ENCODE measurements at regions not wholly inside any gene's neighbourhood (a gene's known extent, or its start where the extent isn't known, plus 50 kb on each side); places are given as distances from the start of the nearest gene placed in this dataset.

DNA sequence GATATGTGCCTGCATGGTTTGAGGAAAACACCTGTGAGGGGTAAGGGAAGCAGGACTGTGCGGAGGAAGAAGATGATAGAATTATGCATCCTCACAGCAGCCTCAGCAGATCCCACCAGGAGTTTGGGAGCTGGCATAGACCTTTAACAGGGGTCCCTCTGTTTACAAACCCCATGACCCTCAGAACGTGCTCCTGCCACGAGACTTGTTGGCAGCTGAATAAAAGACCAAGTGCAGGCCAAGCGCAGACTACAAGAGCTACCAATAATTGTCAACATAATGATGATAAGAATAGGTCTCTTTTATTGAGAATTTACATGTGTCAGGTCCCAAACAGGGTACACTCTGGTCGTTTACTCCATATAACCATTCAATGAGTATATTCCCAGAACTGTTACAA lies 236.0 kb downstream of the MED10 start:
- intact Hi-C loops (cut with DNase I) = no loop called here
- Histone ChIP-seq H3K4me3 (no peak overlapping the region), H3K9me3 (no peaks in the 10 kb centered on the region), H3K4me1 (replicated peaks) (no peaks in the 10 kb centered on the region), H3K27ac (no peak overlapping the region), H3K36me3 (no peaks in the 10 kb centered on the region), H3K27me3 (replicated peaks; ENCODE audit: insufficient read depth) (no peaks in the 10 kb centered on the region)
- WGBS = 61% methylated on average over 5 of the region's 5 CpGs
- no peak for DNase-seq (ENCODE audit: low spot score)
- TF ChIP-seq POLR2AphosphoS5 (IDR thresholded peaks at IDR 0.05) (no peak), CTCF (IDR thresholded peaks at IDR 0.05) (no peak), POLR2A (IDR thresholded peaks at IDR 0.05) (no peak)

- no peaks in the 10 kb centered on the region for H3K27me3 ChIP-seq (replicated peaks; ENCODE audit: insufficient read depth)
- no peak overlapping the region for H3K4me3 ChIP-seq
- intact Hi-C loops (cut with DNase I) = no loop called here
- H3K27ac ChIP-seq = no peak overlapping the region
- no peaks in the 10 kb centered on the region for H3K4me1 ChIP-seq (replicated peaks)
- TF ChIP-seq POLR2AphosphoS5 (IDR thresholded peaks at IDR 0.05) (no peak), CTCF (IDR thresholded peaks at IDR 0.05) (no peak), POLR2A (IDR thresholded peaks at IDR 0.05) (no peak)
- 45% methylated on average over 5 of the region's 5 CpGs for WGBS
- no peaks in the 10 kb centered on the region for H3K9me3 ChIP-seq
- H3K36me3 ChIP-seq = no peaks in the 10 kb centered on the region
- DNase-seq (ENCODE audit: low spot score) = no peak
Measured at GRCh38 chr5:6140219-6140618, 238.1 kb downstream of the MED10 start.

- no peak for DNase-seq (ENCODE audit: low spot score)
- 70% methylated on average over 5 of the region's 5 CpGs for WGBS
- no peak overlapping the region for H3K27ac ChIP-seq
- H3K4me1 ChIP-seq (replicated peaks) = no peaks in the 10 kb centered on the region
- H3K4me3 ChIP-seq = no peak overlapping the region
- no peaks in the 10 kb centered on the region for H3K27me3 ChIP-seq (replicated peaks; ENCODE audit: insufficient read depth)
- intact Hi-C loops (cut with DNase I) = no loop called here
- no peaks in the 10 kb centered on the region for H3K36me3 ChIP-seq
- TF ChIP-seq POLR2A (IDR thresholded peaks at IDR 0.05) (no peak), POLR2AphosphoS5 (IDR thresholded peaks at IDR 0.05) (no peak), CTCF (IDR thresholded peaks at IDR 0.05) (no peak)
- H3K9me3 ChIP-seq = no peaks in the 10 kb centered on the region
Measured at GRCh38 chr5:6135977-6136376, 242.4 kb downstream of the MED10 start.

- Histone ChIP-seq H3K36me3 (no peaks in the 10 kb centered on the region), H3K4me3 (no peak overlapping the region), H3K27me3 (replicated peaks; ENCODE audit: insufficient read depth) (no peaks in the 10 kb centered on the region), H3K4me1 (replicated peaks) (no peaks in the 10 kb centered on the region), H3K9me3 (no peaks in the 10 kb centered on the region), H3K27ac (no peak overlapping the region)
- 82% methylated on average over 12 of the region's 12 CpGs for WGBS
- no peak for TF ChIP-seq CTCF (IDR thresholded peaks at IDR 0.05)
- no peak for TF ChIP-seq POLR2A (IDR thresholded peaks at IDR 0.05)
- TF ChIP-seq POLR2AphosphoS5 (IDR thresholded peaks at IDR 0.05) = no peak
- no peak for DNase-seq (ENCODE audit: low spot score)
- intact Hi-C loops (cut with DNase I) = no loop called here
Measured at GRCh38 chr5:6134281-6134680, 244.1 kb downstream of the MED10 start.

DNA sequence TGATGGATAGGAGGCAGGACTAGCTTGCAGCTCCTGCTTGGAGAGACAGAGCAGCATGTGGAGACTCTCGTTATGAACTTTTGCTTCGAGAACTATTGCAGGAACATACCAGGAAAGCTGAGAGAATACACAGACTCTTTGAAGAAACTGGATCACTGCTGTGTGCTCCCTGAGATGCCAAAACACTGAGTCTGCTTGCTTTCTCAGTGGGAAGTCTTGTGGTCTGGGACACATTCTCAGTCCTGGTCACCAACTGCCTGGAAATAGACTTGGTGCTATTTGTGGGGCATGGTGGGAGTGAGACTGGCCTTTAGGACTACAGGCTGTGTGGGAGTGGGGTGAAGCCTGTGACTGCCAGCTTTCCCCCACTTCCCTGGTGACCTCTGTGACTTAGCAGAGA lies 252.6 kb downstream of the MED10 start:
- no peaks in the 10 kb centered on the region for H3K4me1 ChIP-seq (replicated peaks)
- no peaks in the 10 kb centered on the region for H3K9me3 ChIP-seq
- no peak overlapping the region for H3K27ac ChIP-seq
- intact Hi-C loops (cut with DNase I) = no loop called here
- H3K4me3 ChIP-seq = no peak overlapping the region
- no peak for TF ChIP-seq CTCF (IDR thresholded peaks at IDR 0.05)
- TF ChIP-seq POLR2A (IDR thresholded peaks at IDR 0.05) = no peak
- no peak for TF ChIP-seq POLR2AphosphoS5 (IDR thresholded peaks at IDR 0.05)
- H3K27me3 ChIP-seq (replicated peaks; ENCODE audit: insufficient read depth) = no peaks in the 10 kb centered on the region
- no peak for DNase-seq (ENCODE audit: low spot score)
- H3K36me3 ChIP-seq = no peaks in the 10 kb centered on the region
- 89% methylated on average over 2 of the region's 2 CpGs for WGBS
